Thyroid gland (tissue), 4 donors: ENCODE measurements at regions not wholly inside any gene's neighbourhood (a gene's known extent, or its start where the extent isn't known, plus 50 kb on each side); places are given as distances from the start of the nearest gene placed in this dataset.

Experiments
- POLR2A ChIP-seq, 2 donors: fragments of 450-650 bp; IDR thresholded peaks; one replicate each; pipeline ENCODE4 v1.6.1; 2017; ENCODE audit warnings: antibody characterized with exemption in 2 of 2, mild to moderate bottlenecking in 2 of 2, moderate library complexity in 1 of 2
- TF ChIP-seq, protein P1 (sequence below), 6 experiments: fragments of 200-600 bp in 3 of 6; fragments of 450-650 bp in 3 of 6; sonication (generic) in 3 of 6; IDR thresholded peaks; one replicate each; pipeline ENCODE4 v1.5.1; 2016 to 2019; ENCODE audit warnings: antibody characterized with exemption in 6 of 6, mild to moderate bottlenecking in 2 of 6, inconsistent platforms in 1 of 6, moderate library complexity in 1 of 6

- TF ChIP-seq POLR2A (IDR thresholded peaks at IDR 0.05) = no peak
- TF ChIP-seq, protein P1, sequence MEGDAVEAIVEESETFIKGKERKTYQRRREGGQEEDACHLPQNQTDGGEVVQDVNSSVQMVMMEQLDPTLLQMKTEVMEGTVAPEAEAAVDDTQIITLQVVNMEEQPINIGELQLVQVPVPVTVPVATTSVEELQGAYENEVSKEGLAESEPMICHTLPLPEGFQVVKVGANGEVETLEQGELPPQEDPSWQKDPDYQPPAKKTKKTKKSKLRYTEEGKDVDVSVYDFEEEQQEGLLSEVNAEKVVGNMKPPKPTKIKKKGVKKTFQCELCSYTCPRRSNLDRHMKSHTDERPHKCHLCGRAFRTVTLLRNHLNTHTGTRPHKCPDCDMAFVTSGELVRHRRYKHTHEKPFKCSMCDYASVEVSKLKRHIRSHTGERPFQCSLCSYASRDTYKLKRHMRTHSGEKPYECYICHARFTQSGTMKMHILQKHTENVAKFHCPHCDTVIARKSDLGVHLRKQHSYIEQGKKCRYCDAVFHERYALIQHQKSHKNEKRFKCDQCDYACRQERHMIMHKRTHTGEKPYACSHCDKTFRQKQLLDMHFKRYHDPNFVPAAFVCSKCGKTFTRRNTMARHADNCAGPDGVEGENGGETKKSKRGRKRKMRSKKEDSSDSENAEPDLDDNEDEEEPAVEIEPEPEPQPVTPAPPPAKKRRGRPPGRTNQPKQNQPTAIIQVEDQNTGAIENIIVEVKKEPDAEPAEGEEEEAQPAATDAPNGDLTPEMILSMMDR (IDR thresholded peaks at IDR 0.05) = no peak
These were observed 350.4 kb downstream of the NR4A2 start for GRCh38 chr2:155982135-155982534.
